IPS DF 4.7 (cell line): ENCODE measurements at regions not wholly inside any gene's neighbourhood (a gene's known extent, or its start where the extent isn't known, plus 50 kb on each side); places are given as distances from the start of the nearest gene placed in this dataset.
"Not testable (repeated sequence)": the region's sequence is repeated elsewhere in the genome, so short reads cannot be mapped to it uniquely, and the experiment has no call there.

ENCODE experiments used
- DNase-seq: peaks from one replicate; pipeline ENCODE4 v3.0.0-alpha.2; 2013; ENCODE audit warnings: low spot score; ENCODE audit errors: extremely low read depth

DNA sequence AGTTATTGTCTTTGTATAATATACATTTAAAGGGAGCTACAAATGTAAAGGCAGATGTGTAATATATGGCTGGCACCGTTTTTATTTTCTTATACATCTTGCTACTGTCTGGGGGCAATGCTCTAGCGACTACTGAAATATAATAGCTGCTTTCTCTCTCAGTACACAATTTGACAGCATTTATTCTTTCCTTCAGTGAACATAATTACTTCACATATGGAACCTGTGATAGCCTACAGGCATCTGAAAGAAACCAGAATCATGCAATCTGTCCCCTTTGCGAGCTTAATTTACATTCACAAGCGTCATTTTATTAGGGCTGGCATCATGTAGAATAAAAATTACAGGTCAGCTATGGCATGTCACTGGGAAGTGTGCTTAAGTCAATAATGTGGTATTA lies 557.5 kb upstream of the PTBP2 start:
- DNase-seq, result no peak

DNA sequence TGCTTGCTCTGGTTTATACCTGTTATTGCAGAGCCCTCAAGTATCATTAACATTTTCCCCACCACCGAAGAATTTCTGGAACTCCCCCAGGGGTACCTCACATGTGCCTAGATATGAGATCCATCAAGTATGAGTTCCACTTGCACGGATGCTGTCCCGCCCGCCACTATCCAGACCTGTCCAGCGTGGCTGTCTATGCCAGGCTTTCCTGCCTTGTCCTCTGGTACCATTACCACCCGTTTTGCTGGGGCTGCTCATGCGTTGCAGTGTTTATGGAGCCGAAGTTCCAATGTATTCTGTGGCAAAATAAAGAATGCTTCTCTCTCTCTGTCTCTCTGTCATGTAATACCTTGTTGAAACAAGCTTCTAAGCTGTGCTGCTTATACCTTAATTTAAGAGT lies 543.5 kb upstream of the PTBP2 start:
- no peak for DNase-seq

DNA sequence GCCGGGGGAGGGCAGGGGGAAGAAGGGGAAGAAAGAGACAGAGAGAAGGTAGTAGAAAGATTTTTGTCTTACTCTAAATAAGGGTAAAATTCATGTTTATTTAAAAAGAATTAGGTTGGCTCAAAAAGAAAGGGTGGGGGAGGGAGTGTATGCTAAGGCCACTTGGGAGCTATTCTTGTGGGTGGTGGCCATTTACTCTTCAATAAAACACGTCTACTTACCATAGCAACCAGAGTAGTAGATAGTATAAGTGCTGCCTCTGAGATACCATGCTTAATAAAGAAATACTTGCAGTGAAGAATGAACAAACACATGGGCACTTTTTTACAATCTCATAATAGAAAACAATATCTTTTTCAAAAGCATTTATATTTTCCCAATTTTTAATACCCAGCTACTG lies 538.1 kb upstream of the PTBP2 start:
- no peak for DNase-seq

DNA sequence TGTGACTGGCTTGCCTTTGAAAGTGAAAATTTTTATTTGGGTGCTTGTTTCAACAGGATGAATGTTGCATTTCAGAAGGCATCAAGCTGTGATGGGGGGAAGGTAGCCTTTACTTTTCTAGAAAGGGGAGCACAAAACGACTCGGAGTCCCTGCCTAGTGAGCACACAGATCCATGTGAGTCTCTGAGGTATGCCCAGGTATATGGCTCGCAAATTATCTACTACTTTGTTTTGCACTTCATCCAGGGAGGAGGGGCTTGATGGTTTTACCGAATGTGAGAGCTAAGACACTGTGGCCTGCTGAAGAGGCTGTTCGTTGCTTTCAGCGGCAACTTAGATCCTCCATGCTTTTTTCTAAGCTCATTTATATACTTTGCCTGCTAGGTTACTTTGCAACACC lies 537.7 kb upstream of the PTBP2 start:
- DNase-seq, result no peak

DNA sequence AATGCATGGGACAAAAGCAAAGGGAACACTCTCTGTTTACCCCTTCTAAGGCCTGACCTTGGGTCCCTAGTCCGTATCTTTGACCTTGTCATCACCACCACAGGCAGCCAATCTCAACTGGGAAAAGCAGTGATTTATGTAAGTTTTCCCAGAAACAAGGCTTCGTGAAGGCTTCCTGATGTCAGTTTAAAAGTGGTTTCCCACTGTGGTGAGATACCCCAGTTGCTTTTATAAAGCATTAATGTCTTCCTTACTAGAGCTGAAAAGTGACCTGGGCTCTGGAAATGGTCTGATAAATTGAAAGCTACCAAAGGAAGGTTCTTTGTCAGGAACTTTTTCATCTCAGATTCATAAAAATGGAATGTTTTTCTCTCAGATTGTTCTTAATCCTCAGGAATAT lies 536.4 kb upstream of the PTBP2 start:
- no peak for DNase-seq

DNA sequence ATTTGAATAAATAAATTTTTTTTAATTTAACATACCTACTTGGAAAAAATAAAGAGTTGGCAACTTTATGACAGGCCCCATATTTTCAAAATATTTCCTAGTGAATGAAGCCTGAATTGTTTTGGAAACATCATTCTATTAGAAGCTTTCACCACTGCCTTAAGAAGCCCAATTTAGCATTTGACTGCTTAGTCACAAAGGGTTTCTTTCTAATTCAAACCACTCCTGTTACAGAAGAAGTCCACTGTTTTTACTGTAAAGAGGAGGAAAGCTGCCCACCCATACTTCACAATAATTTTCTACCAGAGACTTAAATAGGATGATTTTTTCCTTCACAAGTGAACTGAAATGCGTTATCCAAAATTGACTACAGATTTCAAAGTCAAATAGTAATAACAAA lies 534.6 kb upstream of the PTBP2 start:
- no peak for DNase-seq

DNA sequence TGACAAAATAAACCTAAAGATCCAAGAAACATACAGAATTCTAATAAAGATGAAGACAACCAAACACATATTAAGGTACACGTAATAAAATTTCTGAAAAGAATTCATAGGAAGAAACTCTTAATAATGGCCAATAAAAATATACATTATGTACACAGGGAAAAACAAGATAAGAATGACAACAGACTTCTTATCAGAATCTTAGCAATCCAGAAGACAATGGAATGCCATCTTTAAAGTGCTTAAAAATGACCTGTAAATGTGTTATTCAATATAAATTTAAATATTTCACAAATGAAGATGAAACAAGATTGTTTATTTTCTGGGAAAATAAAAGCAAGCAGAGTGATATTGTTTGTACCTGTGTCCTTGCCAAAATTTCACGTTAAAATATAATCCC lies 530.4 kb upstream of the PTBP2 start:
- no peak for DNase-seq

DNA sequence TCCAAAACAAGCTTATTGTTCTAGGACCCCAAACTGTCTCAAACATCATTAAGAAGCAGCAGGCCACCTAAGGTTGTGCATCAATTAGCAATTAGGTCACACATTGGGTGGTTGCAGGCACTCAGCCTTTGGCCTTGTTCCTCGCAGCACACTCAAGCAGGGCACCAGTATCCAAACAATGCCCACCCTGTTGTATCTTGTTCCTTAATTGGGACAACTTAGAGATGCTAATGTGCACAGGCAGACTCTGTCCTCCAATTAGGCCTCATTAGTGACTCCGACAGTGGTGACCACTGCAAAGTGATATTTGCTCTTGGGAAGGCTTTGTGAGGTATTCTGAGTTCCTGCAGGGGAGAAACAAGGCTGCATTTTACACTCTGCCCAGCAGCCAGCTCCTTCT lies 515.1 kb upstream of the PTBP2 start:
- no peak for DNase-seq

DNA sequence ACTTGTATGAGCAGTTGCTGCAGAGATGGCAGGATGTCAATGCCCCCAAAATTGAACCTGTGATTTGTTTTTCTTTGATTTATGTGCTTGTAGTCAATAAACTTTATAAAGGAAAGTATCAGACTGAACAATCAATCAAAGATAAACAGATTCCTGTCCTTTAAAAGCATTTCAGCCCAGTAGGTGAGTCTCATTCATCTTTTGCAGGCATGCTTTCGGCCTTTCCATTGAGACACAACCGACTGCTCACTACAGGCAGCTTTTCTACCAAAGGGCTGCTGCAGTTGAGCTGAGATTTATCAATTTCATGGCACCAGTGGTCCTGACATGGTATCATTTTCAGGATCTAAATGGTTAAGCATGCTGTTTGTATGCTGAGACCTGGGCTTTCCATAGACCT lies 513.6 kb upstream of the PTBP2 start:
- DNase-seq, result no peak

DNA sequence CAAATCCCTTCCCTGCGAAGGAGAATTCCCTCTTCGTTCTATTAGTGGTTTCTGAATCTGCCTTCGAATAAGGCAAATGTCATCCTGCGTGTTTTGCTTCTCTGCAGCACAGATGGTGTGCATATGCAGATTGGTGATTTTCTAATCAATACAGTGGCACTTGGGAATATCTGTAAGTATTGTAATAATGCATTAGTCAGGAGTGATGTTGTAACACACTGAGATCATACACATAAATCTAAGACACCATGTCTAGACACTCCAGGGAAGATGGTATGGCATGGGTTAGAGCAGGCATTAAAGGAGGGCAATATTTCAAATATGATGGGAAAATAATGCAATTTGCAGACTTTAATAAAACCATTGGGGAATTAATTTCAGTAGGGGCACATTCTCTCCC lies 513.2 kb upstream of the PTBP2 start:
- DNase-seq, result no peak

DNA sequence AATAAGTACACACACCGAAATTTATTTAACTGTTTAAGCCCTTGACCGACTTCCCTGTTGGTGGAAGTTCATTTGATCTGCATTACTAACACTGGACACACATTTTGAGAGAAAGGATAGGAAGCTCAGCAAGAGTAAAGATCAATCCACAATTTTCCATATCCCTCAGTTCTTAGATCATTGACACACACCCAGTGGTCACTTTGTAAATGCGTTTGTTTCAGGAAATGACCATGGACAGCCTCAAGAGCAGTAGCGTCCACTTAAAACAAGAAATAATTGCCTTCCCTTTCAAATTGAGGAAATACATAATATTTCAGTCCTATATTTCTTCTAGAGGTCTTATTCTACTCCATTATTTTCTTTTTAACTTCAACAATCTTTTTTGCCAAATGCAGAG lies 511.5 kb upstream of the PTBP2 start:
- no peak for DNase-seq

DNA sequence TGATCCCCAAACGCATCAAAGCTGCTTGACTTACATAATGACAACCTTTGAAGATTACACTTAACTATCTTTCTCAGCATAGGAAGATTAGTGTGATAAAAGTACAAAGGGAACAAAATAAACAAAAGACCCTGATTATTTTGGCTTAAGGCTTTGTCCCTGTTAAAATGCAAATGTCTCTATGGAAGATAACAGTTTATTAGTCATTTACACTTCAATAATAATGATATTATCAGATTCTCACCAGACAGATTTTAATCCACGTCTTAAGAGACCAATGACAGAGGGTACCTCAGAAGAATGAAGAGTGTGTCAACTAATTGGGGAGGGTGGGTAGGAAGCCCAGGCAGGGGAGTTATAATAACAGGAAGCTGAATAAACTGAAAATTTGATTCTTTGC lies 510.4 kb upstream of the PTBP2 start:
- no peak for DNase-seq

DNA sequence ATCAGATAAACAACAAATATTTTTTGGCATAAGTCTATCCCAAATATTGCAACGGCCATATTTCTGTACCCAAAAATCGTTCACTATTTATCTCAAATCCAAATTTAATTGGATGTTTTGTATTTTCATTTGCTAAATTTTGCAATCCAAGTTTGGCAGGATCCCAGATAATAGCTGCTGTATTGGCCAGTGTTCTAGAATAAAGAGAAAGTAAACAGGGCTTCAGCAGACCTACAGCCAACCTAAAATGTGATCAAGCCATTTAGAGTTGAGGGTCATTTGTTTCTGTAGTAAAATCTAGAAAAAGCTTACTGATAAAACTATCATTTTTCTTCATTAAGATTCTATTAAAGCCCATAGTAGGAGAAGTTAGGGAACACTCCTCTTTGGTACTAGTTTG lies 506.6 kb upstream of the PTBP2 start:
- DNase-seq, result no peak

DNA sequence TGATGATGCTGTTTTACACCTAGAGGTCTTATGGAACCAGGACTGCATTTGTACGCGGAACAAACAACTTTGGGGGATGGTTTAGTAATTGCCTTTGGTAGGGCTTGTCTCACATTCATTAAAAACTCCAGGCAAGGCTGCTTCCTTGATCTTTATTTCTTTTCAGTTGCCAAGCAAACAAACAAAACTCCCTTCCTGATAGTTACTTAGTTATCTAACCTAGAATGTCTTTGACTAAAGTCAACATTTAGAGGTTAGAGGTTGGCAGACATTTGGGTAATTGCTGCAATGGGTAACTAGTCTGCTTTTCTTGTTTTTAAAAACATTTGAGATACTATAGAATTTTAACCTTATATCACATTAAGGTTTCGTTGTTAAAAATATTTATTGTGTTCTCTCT lies 500.9 kb upstream of the PTBP2 start:
- no peak for DNase-seq

DNA sequence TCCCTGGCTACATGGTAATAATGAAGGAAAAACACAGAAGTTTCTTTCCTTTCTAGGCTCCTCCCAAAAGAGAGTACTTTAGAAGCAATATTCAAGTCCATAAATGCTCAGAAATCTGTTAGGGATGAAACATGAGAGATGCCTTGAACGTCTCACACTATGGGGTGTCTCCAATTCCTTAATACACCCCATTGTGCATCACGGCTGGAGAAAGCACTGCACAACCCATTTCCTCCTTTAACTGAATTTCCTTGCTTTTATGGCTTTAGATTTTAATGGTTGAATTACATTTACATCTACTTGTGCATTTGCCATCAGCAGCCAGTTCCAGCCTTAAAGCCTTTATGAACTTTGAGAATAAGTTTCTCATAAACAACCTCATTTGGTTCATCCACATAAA lies 498.9 kb upstream of the PTBP2 start:
- DNase-seq, result no peak

DNA sequence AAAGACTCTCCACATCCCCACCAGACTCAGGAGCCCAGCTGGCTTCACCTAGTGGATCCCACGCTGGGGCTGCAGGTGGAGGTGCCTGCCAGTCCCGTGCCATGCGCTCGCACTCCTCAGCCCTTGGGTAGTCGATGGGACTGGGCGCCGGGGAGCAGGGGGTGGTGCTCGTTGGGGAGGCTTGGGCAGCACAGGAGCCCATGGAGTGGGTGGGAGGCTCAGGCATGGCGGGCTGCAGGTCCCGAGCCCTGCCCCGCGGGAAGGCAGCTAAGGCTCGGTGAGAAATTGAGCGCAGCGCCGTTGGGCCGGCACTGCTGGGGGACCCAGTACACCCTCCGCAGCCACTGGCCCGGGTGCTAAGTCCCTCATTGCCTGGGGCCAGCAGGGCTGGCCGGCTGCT lies 497.4 kb upstream of the PTBP2 start:
- DNase-seq, result not testable (repeated sequence)

DNA sequence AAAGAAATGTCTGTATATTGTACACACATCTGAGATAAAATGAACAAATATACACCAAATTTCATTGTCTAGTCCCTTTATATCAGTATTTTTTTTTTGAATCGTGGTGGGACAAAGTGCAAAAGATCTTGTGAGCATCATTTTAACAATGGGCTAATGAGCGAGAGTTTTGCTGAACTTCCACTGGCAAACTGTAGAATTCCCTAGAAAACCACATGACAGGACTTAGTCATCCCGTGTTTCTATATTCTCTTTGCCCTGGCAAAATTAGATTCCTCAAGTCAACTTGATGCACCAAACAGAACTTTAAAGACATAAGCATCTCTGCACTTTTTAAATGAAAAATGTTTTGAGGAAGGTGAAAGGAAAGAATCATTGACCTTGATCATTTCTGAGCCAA lies 488.2 kb upstream of the PTBP2 start:
- no peak for DNase-seq

DNA sequence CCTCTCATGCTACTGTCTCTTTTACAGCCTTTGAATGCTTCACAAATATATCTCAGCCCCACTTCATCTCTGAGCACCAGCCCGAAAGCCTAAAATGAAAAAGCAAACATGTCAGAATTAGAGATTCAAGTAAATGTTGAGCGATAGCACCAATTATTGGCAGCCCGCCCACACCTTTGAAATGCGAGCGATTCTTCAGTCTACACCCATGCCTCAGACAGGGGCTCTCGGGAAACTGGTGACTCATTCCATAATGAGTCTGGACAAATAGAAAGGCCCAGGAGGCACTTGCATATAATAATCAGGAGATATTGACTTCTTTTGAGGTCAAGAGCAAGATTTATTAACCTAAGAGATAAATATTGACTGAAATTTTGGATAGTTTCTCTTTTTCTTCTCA lies 487.3 kb upstream of the PTBP2 start:
- no peak for DNase-seq

DNA sequence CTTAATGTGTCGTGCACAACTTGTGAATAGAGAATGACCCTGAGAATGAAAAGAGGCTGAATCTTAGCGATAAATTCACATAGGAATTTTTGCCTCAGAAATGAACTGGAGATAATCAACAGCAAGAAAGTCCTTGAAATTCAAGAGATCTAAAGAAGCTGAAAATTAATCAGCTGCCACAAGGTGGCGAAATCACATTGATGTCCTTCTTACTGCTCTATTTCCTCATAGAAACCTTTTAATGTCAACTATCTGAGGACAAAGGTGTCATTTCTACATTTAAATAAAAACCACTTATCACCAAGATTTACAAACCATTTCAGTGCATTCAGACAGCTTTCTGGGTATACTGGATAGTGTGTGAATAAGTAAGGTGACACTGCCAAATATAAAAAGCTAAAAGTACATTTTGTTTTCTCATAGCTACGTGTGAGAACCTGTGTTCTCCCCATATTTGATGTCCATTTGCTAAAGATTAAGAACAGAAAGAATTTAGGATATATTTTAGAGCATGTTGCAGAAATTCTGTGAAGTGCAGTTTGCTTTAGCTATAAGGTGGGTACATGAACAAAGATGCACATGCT lies 485.3 kb upstream of the PTBP2 start:
- DNase-seq, result peak; percentile 30

DNA sequence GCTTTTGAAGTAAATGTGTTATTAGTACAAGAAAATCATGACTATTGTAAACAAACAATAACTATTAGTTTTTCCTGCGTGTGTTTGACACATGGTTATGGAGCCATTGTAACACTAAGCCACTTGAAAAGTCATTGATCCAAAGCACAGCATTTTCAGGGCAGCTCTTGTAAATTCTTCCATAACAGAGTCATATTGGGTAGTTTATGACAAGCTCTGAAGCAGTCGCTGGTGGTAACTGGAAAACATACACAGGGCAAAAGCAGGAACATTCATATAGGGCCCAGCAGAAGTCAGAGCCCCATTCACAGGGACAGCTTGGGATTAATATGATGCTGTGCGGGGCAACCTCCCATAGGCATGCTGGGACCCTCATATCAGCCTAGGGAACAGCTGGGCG lies 483.2 kb upstream of the PTBP2 start:
- no peak for DNase-seq

DNA sequence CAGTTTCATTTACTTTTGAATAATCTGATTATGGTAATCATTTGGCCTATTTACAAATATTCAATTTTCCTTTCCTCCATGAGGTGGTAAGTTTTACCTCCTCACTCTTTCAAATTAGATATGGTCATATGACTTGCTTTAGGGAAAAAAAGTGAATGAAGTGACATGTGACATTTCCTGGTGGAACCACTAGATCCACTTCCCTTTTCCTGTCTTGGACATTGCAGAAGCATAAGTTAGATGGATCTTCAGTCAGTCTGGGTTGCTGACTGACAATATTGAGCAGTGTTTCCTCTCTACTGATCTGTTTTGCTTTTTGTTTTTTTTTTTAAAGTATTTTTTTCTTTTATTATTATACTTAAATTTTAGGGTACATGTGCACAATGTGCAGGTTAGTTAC lies 481.1 kb upstream of the PTBP2 start:
- DNase-seq, result no peak

DNA sequence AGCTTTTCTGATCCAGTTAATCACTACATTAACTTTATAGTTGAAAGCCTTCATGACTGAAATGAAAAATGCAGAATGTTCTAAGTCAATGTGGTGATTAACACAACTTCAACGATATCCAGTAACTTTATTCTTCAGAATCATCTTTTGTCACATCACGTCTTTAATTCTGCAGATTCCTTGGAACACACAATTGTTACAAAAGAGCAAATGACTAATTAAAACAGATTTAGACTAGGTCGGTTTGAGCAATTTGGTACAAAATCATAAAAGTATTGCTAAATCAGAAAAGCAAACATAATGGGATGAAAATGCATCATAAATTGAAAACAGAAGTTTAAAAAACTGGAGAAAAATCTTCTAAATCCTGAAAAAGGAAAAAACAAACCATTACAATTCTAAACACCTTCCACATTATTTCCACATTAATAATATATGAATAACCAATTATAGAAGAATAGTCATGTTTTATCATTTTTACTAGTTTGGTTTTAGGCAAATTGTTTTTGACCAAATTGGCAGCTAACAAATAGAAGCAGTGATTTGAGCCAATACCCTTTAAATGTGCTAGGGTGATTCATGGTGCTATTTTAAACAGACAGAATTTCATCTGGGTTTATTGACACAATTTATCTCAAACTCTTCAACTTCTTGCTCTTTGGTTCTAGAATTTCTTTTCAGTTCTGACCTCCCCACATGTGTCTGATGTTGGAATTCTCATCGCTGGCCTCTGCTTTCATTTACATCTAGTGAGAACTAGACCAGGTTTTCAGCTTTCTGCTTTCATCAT lies 468.1 kb upstream of the PTBP2 start:
- no peak for DNase-seq

DNA sequence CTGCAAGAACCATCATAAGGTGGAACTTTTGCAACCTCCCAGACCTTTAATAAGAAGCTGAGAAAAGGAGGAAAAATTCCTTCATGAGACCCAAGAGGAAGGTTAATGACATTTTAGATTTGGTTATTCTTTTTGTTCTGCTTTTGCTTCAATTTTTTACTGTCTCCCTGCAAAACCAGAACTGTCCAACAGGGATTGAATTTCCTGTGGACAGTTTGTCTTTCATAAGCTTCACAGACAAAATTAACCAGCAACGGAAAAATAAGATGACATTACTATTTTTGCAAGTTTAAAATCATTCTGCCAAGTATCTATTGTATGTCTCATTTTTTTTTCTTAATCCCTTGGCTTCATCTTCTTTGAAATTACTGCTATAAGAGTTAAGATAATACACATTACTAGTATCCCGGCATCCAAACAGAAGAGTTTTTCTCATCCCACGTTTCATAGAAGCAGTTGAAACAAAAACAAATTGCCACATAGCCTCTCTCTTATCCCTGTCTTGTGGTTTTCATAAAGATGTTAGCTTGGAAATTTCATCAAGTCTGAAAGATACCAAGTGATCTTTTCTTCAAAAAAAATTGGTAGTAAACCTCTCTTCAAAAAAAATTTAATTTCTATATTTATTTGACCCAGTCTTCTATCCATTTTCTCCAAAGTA lies 465.3 kb upstream of the PTBP2 start:
- no peak for DNase-seq
